T-cell (primary cell): ENCODE measurements at regions not wholly inside any gene's neighbourhood (a gene's known extent, or its start where the extent isn't known, plus 50 kb on each side); places are given as distances from the start of the nearest gene placed in this dataset.

Source experiments
- ATAC-seq, 4 experiments: fragments of 200-7000 bp in 3 of 4; fragments of 150-1000 bp in 1 of 4; cut with Tn5 transposase; replicated peaks in 1 of 4; 1 replicate in 3 of 4; 2 replicates in 1 of 4; pipeline ENCODE4 v1.10.0; 2021; ENCODE audit warnings: moderate library complexity in 3 of 4, mild to moderate bottlenecking in 2 of 4, moderate number of reproducible peaks in 1 of 4
- CTCF ChIA-PET, 2 donors: fragments of 300-600 bp; sonication (Branson Sonifier 250); formaldehyde crosslinking; loops; one replicate each; lab custom pipeline; 2022; ENCODE audit warnings: antibody characterized with exemption in 2 of 2; lab: Charles Lee
- POLR2A ChIA-PET, 2 donors: fragments of 300-600 bp; sonication (Branson Sonifier 250); formaldehyde crosslinking; loops; one replicate each; lab custom pipeline; 2022; ENCODE audit warnings: antibody characterized with exemption in 2 of 2; lab: Charles Lee
- DNase-seq, 35 experiments: peaks; one replicate each; pipeline versions ENCODE4 v3.0.0 to v3.0.0-alpha.2; 2013 to 2023
- H3K27ac ChIP-seq: one replicate; pipeline ENCODE4 v1.5.1; 2013; ENCODE audit warnings: low read length
- H3K27me3 ChIP-seq, 2 experiments: replicated peaks in 1 of 2; 1 replicate in 1 of 2; 2 replicates in 1 of 2; pipeline versions ENCODE4 v1.6.1 to v1.7.0; 2013; ENCODE audit warnings: low read length in 1 of 2, mixed read lengths in 1 of 2; ENCODE audit not compliant: control insufficient read depth in 2 of 2, insufficient read depth in 2 of 2; ENCODE audit errors: extremely low read depth in 1 of 2
- H3K36me3 ChIP-seq, 2 donors: 1 replicate in 1 of 2; 2 replicates in 1 of 2; pipeline versions ENCODE4 v1.6.1 to v1.7.0; 2013; ENCODE audit warnings: low read length in 1 of 2; ENCODE audit not compliant: control insufficient read depth in 2 of 2, insufficient read depth in 1 of 2; ENCODE audit errors: extremely low read depth in 1 of 2
- H3K4me1 ChIP-seq, 2 experiments: 1 replicate in 1 of 2; 2 replicates in 1 of 2; pipeline versions ENCODE4 v1.6.1 to v1.7.0; 2013; ENCODE audit warnings: low read length in 2 of 2, mixed read lengths in 1 of 2; ENCODE audit not compliant: insufficient read depth in 2 of 2, control insufficient read depth in 1 of 2; ENCODE audit errors: extremely low read depth in 1 of 2
- H3K4me3 ChIP-seq, 2 donors: 1 replicate in 1 of 2; 2 replicates in 1 of 2; pipeline versions ENCODE4 v1.5.1 to v1.7.0; 2013; ENCODE audit warnings: mild to moderate bottlenecking in 2 of 2, low read length in 1 of 2, moderate library complexity in 1 of 2; ENCODE audit not compliant: control insufficient read depth in 1 of 2; ENCODE audit errors: extremely low read depth in 1 of 2
- H3K9me3 ChIP-seq: 2 replicates; pipeline ENCODE4 v1.7.0; 2013
- H3K27ac Mint-ChIP-seq, 2 donors: one replicate each; pipeline ENCODE4 v1.8.0; 2020 to 2021; ENCODE audit warnings: mild to moderate bottlenecking in 2 of 2, mixed read lengths in 2 of 2
- H3K27me3 Mint-ChIP-seq, 2 donors: one replicate each; pipeline ENCODE4 v1.8.0; 2021 to 2022; ENCODE audit warnings: mixed read lengths in 2 of 2
- H3K36me3 Mint-ChIP-seq: one replicate; pipeline ENCODE4 v1.8.0; 2021; ENCODE audit warnings: mixed read lengths
- H3K4me1 Mint-ChIP-seq, 3 donors: one replicate each; pipeline ENCODE4 v1.8.0; 2020 to 2022; ENCODE audit warnings: mixed read lengths in 3 of 3, mild to moderate bottlenecking in 1 of 3
- H3K4me3 Mint-ChIP-seq, 3 donors: one replicate each; pipeline ENCODE4 v1.8.0; 2020 to 2022; ENCODE audit warnings: mild to moderate bottlenecking in 3 of 3, mixed read lengths in 3 of 3, moderate library complexity in 3 of 3
- H3K9me3 Mint-ChIP-seq, 3 donors: one replicate each; pipeline ENCODE4 v1.8.0; 2020 to 2022; ENCODE audit warnings: mixed read lengths in 3 of 3
- WGBS: methylation state at CpG from one replicate; pipeline ENCODE4 v1.1.5; 2013; ENCODE audit warnings: missing lambda C conversion rate; ENCODE audit not compliant: insufficient coverage; 5-methylcytosine and 5-hydroxymethylcytosine counted together

- Mint-ChIP-seq H3K9me3 (peaks cover 0 to 4% (median 0%) of the 10 kb centered on the region in 3 donors), H3K36me3 (no peaks in the 10 kb centered on the region), H3K4me1 (no peaks in the 10 kb centered on the region), H3K27ac (no peak overlapping the region), H3K27me3 (peaks cover 10 to 19% of the 10 kb centered on the region in 2 donors), H3K4me3 (no peak overlapping the region)
- H3K27ac ChIP-seq, result no peak overlapping the region
- no peaks in the 10 kb centered on the region for H3K4me1 ChIP-seq
- H3K9me3 ChIP-seq, result no peaks in the 10 kb centered on the region
- ATAC-seq (no peak), DNase-seq (no peak)
- peaks cover 0 to 18% of the 10 kb centered on the region in 2 experiments for H3K27me3 ChIP-seq
- H3K4me3 ChIP-seq, result no peak overlapping the region
- ChIA-PET POLR2A (no interaction called here), CTCF (no interaction called here)
- H3K36me3 ChIP-seq, result no peaks in the 10 kb centered on the region
- 86% methylated on average over 6 of the region's 8 CpGs for WGBS
These were observed 132.9 kb upstream of the POU3F1 start for GRCh38 chr1:38179483-38179882.

DNA sequence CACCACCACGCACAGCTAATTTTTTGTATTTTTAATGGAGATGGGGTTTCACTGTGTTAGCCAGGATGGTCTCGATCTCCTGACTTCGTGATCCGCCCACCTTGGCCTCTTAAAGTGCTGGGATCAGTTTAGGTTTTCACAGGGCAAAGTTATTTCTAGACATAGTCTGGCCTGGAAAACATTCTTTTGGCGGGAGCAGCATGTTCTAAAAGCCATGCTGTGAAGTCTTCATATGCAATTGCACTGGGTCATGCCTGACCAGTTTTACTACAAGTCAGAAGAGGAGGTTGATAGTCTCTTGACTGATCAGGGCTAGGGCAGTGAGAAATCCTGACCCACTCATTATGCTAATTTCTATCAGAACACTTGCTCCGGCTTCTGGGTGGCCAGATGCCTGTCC, 131.6 kb upstream of the POU3F1 start:
- no peaks in the 10 kb centered on the region for H3K36me3 Mint-ChIP-seq
- H3K9me3 Mint-ChIP-seq, result peaks cover 0 to 4% (median 0%) of the 10 kb centered on the region in 3 donors
- WGBS, result 85% methylated on average over 5 of the region's 6 CpGs
- no peaks in the 10 kb centered on the region for H3K9me3 ChIP-seq
- no peak overlapping the region for H3K27ac Mint-ChIP-seq
- H3K4me1 Mint-ChIP-seq, result no peaks in the 10 kb centered on the region
- no peaks in the 10 kb centered on the region for H3K4me1 ChIP-seq
- H3K4me3 ChIP-seq, result no peak overlapping the region
- CTCF ChIA-PET, result no interaction called here
- no peak overlapping the region for H3K4me3 Mint-ChIP-seq
- ATAC-seq, result no peak
- no peak for DNase-seq
- POLR2A ChIA-PET, result no interaction called here
- H3K27me3 Mint-ChIP-seq, result peaks cover 7 to 16% of the 10 kb centered on the region in 2 donors
- no peak overlapping the region for H3K27ac ChIP-seq
- H3K36me3 ChIP-seq, result no peaks in the 10 kb centered on the region
- peaks cover 0 to 18% of the 10 kb centered on the region in 2 experiments for H3K27me3 ChIP-seq

GRCh38 chr1:38175121-38175520, 128.5 kb upstream of the POU3F1 start:
- no peaks in the 10 kb centered on the region for H3K36me3 ChIP-seq
- no peak for DNase-seq
- WGBS, result 86% methylated on average over 5 of the region's 9 CpGs
- POLR2A ChIA-PET, result no interaction called here
- CTCF ChIA-PET, result no interaction called here
- no peaks in the 10 kb centered on the region for H3K4me1 Mint-ChIP-seq
- H3K27ac Mint-ChIP-seq, result no peak overlapping the region
- H3K27me3 ChIP-seq, result peaks cover 0 to 8% of the 10 kb centered on the region in 2 experiments
- ATAC-seq, result no peak
- H3K36me3 Mint-ChIP-seq, result no peaks in the 10 kb centered on the region
- no peaks in the 10 kb centered on the region for H3K9me3 ChIP-seq
- no peaks in the 10 kb centered on the region for H3K9me3 Mint-ChIP-seq
- H3K27ac ChIP-seq, result no peak overlapping the region
- no peak overlapping the region for H3K4me3 ChIP-seq
- no peak overlapping the region for H3K4me3 Mint-ChIP-seq
- H3K27me3 Mint-ChIP-seq, result peaks cover 7 to 12% of the 10 kb centered on the region in 2 donors
- H3K4me1 ChIP-seq, result no peaks in the 10 kb centered on the region

DNA sequence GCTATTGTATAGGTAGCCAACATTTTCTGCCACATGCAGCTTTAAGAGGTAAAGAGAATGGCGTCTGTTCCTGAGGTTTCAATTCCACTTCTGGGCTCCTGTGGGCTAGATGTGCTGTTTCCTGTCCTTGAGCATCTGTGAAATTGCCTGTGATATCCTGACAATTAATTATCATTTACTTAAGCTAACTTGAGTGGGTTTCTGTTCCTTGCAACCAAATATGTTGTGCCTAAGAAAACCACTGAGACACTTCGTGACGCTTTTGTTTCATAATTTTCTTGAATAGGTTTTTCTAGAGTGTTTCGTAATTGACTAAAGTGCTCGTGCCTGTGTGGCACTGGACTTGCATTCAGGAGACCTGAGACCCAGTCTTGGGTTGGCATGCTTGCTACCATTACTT, 127.3 kb upstream of the POU3F1 start:
- H3K27me3 Mint-ChIP-seq, result peaks cover 7% of the 10 kb centered on the region in 2 donors
- DNase-seq, result no peak
- Histone ChIP-seq H3K9me3 (no peaks in the 10 kb centered on the region), H3K27ac (no peak overlapping the region), H3K4me3 (no peak overlapping the region), H3K36me3 (no peaks in the 10 kb centered on the region), H3K4me1 (no peaks in the 10 kb centered on the region), H3K27me3 (peaks cover 0 to 11% of the 10 kb centered on the region in 2 experiments)
- H3K36me3 Mint-ChIP-seq, result no peaks in the 10 kb centered on the region
- 72% methylated on average over 3 of the region's 5 CpGs for whole genome bisulfite sequencing
- ChIA-PET CTCF (no interaction called here), POLR2A (interaction anchor here in 1 of 2 donors (0.6 kb wide), 1 partner anchor 26 kb away, joined by 7 read pairs; no protein-coding TSS in a partner anchor)
- no peaks in the 10 kb centered on the region for H3K9me3 Mint-ChIP-seq
- H3K27ac Mint-ChIP-seq, result no peak overlapping the region
- H3K4me3 Mint-ChIP-seq, result no peak overlapping the region
- H3K4me1 Mint-ChIP-seq, result no peaks in the 10 kb centered on the region
- ATAC-seq, result no peak

DNA sequence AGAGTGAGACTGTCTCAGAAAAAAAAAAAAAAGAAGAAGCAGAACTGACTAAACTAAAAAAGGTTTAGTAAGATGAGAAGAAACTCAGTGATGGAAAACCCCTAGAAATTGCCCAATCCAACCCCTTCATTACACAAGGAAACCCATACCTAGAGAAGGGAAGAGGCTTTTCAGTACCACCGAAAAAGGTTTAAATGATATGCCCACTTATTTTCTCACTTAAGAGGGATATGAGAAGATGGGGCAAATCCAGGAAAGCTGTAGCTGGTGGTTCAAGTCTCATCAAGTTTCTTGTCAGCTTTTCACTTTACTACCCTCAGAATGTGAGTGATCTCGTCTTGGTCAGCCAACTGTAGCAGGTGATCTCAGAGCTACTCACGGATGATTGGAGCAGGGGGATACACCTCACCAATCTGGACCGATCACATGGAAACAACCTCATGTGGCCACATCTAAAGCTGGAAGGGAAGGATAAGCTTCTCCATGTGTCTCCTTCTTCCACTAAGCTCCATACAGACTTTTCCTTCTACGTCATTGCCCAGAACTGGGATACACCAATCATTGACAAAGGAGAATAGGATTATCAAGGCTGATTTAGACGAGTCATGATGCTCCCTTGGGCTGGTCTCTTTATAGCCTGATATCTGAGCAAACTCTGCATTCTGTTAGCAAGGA, 126.7 kb upstream of the POU3F1 start:
- H3K4me3 Mint-ChIP-seq, result no peak overlapping the region
- Histone ChIP-seq H3K4me1 (no peaks in the 10 kb centered on the region), H3K4me3 (no peak overlapping the region), H3K9me3 (no peaks in the 10 kb centered on the region), H3K27me3 (peaks cover 0 to 13% of the 10 kb centered on the region in 2 experiments), H3K27ac (no peak overlapping the region), H3K36me3 (no peaks in the 10 kb centered on the region)
- WGBS, result 70% methylated on average over 1 of the region's 6 CpGs
- ChIA-PET CTCF (no interaction called here), POLR2A (no interaction called here)
- no peak overlapping the region for H3K27ac Mint-ChIP-seq
- H3K4me1 Mint-ChIP-seq, result no peaks in the 10 kb centered on the region
- no peak for ATAC-seq
- H3K9me3 Mint-ChIP-seq, result no peaks in the 10 kb centered on the region
- DNase-seq, result no peak
- H3K27me3 Mint-ChIP-seq, result peaks cover 7% of the 10 kb centered on the region in 2 donors
- no peaks in the 10 kb centered on the region for H3K36me3 Mint-ChIP-seq

DNA sequence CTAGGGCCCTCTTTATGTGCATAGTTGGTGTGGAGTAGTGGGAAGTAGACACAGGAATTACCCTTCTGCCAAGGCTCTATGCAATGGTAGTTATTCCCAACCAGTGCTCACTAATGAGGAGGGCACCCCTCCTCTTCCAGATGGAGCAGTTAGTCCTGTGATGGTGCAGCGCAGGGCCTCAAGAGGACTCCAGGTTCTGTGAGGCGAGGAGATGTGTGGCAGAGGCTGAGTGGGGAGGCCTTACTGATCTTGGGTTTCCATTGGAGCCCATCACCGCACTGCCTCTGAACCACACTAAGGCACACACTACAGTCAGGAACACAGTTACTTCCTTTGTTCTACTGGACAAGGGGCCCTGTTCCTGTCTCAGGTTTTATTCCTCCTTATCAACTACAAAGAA, 122.5 kb upstream of the POU3F1 start:
- no peaks in the 10 kb centered on the region for H3K36me3 Mint-ChIP-seq
- H3K27me3 ChIP-seq, result peaks cover 2 to 17% of the 10 kb centered on the region in 2 experiments
- CTCF ChIA-PET, result no interaction called here
- POLR2A ChIA-PET, result no interaction called here
- DNase-seq (no peak), ATAC-seq (no peak)
- H3K27ac Mint-ChIP-seq, result no peak overlapping the region
- no CpG with 5 or more reads among the region's 3 CpGs for WGBS
- H3K36me3 ChIP-seq, result no peaks in the 10 kb centered on the region
- H3K27me3 Mint-ChIP-seq, result peaks cover 18% of the 10 kb centered on the region in 2 donors
- no peak overlapping the region for H3K4me3 Mint-ChIP-seq
- H3K4me3 ChIP-seq, result no peak overlapping the region
- no peaks in the 10 kb centered on the region for H3K4me1 Mint-ChIP-seq
- no peaks in the 10 kb centered on the region for H3K4me1 ChIP-seq
- no peaks in the 10 kb centered on the region for H3K9me3 ChIP-seq
- H3K27ac ChIP-seq, result no peak overlapping the region
- no peaks in the 10 kb centered on the region for H3K9me3 Mint-ChIP-seq
